GM12878 (cell line): ENCODE measurements at regions not wholly inside any gene's neighbourhood (a gene's known extent, or its start where the extent isn't known, plus 50 kb on each side); places are given as distances from the start of the nearest gene placed in this dataset.

Source experiments
- ATAC-seq: fragments of 200-7000 bp; cut with Tn5 transposase; 3 replicates; pipeline ENCODE4 v1.9.1; 2020; ENCODE audit warnings: mild to moderate bottlenecking, moderate library complexity
- BruUV-seq: library from RNA; stranded (reverse); fragments of 400-500 nt; replicated peaks from 2 replicates; lab custom pipeline; 2021; lab: Mats Ljungman, UMichigan
- CTCF ChIA-PET: fragments of 300-600 bp; sonication (Branson Sonifier 250); formaldehyde crosslinking; extraction: SDS; loops from one replicate; lab custom pipeline; 2021; ENCODE audit warnings: inconsistent platforms; lab: Yijun Ruan, JAX
- POLR2A ChIA-PET: fragments of 350-600 bp; formaldehyde crosslinking; extraction: SDS; loops from one replicate; lab custom pipeline; 2021; ENCODE audit warnings: inconsistent platforms; lab: Charles Lee
- RAD21 ChIA-PET: fragments of 300-600 bp; sonication (Branson Sonifier 250); formaldehyde crosslinking; loops from one replicate; lab custom pipeline; 2023; ENCODE audit warnings: antibody characterized with exemption; ENCODE audit not compliant: unreplicated experiment; lab: Charles Lee
- SMC1A ChIA-PET: fragments of 300-600 bp; sonication (Branson Sonifier 250); formaldehyde crosslinking; loops from one replicate; lab custom pipeline; 2023; ENCODE audit not compliant: unreplicated experiment, uncharacterized antibody; lab: Charles Lee
- DNase-seq: peaks from one replicate; pipeline ENCODE4 v3.0.0-alpha.2; 2011; ENCODE audit warnings: low read depth, low spot score
- FAIRE-seq: peaks from 3 replicates; lab custom pipeline; 2011; peaks lifted over from hg19 to GRCh38; lab: Jason Lieb, UNC
- H2AFZ ChIP-seq: 2 replicates; pipeline ENCODE4 v1.6.0; 2011; ENCODE audit warnings: low read depth, low read length, control low read depth; ENCODE audit not compliant: control insufficient read depth
- H3K27ac ChIP-seq: 2 replicates; pipeline ENCODE4 v1.5.1; 2011; ENCODE audit warnings: control low read depth; ENCODE audit not compliant: control insufficient read depth, insufficient read depth
- H3K27me3 ChIP-seq, 2 experiments: replicated peaks in 1 of 2; 2 replicates each; pipeline versions ENCODE4 v1.6.0 to v1.6.1; 2011; ENCODE audit warnings: low read length in 1 of 2; ENCODE audit not compliant: control insufficient read depth in 2 of 2, insufficient read depth in 2 of 2
- H3K36me3 ChIP-seq, 2 experiments: 2 replicates each; pipeline ENCODE4 v1.5.1; 2011; ENCODE audit warnings: low read length in 1 of 2; ENCODE audit not compliant: control insufficient read depth in 2 of 2, insufficient read depth in 2 of 2
- H3K4me1 ChIP-seq: 2 replicates; pipeline ENCODE4 v1.6.1; 2011; ENCODE audit warnings: mild to moderate bottlenecking, low read length, moderate library complexity, mixed read lengths; ENCODE audit not compliant: control insufficient read depth, insufficient read depth
- H3K4me2 ChIP-seq: 2 replicates; pipeline ENCODE4 v1.6.0; 2011; ENCODE audit warnings: control low read depth; ENCODE audit not compliant: control insufficient read depth, insufficient read depth
- H3K4me3 ChIP-seq: fragments of 200-600 bp; sonication (generic); 2 replicates; pipeline ENCODE4 v1.5.1; 2016
- H3K79me2 ChIP-seq: 2 replicates; pipeline ENCODE4 v1.6.0; 2011; ENCODE audit warnings: low read length; ENCODE audit not compliant: control insufficient read depth, insufficient read depth
- H3K9ac ChIP-seq: 2 replicates; pipeline ENCODE4 v1.8.0; 2011; ENCODE audit warnings: low read length, control low read depth, mixed read lengths; ENCODE audit not compliant: control insufficient read depth, insufficient read depth
- H3K9me3 ChIP-seq: replicated peaks from 3 replicates; pipeline ENCODE4 v1.5.1; 2011; ENCODE audit warnings: mild to moderate bottlenecking, low read length; ENCODE audit not compliant: control insufficient read depth, insufficient read depth
- H4K20me1 ChIP-seq: 2 replicates; pipeline ENCODE4 v1.6.0; 2011; ENCODE audit not compliant: control insufficient read depth, insufficient read depth
- BCL11A ChIP-seq: IDR thresholded peaks from 2 replicates; pipeline ENCODE4 v1.6.1; 2011; ENCODE audit warnings: low read depth, low read length
- BMI1 ChIP-seq: fragments of 450-650 bp; IDR thresholded peaks from 2 replicates; pipeline ENCODE4 v1.6.1; 2016; ENCODE audit warnings: mild to moderate bottlenecking, moderate library complexity, borderline replicate concordance
- CHD1 ChIP-seq: IDR thresholded peaks from 2 replicates; pipeline ENCODE4 v1.6.1; 2012; ENCODE audit warnings: low read depth, low read length, improper control_type of control experiment
- CREM ChIP-seq: IDR thresholded peaks from 2 replicates; pipeline ENCODE4 v1.6.1; 2014; ENCODE audit warnings: antibody characterized with exemption, low read depth
- ETV6 ChIP-seq, 2 experiments: fragments of 450-650 bp in 1 of 2; IDR thresholded peaks in 1 of 2; conservative IDR thresholded peaks in 1 of 2; 2 replicates each; pipeline ENCODE4 v1.6.1; 2014; ENCODE audit warnings: antibody characterized with exemption in 1 of 2, borderline replicate concordance in 1 of 2, low read depth in 1 of 2, mild to moderate bottlenecking in 1 of 2, moderate library complexity in 1 of 2
- FOXM1 ChIP-seq: IDR thresholded peaks from 2 replicates; pipeline ENCODE4 v1.6.1; 2012; ENCODE audit warnings: low read depth, mild to moderate bottlenecking, inconsistent platforms, low read length, moderate library complexity
- GABPA ChIP-seq: IDR thresholded peaks from 2 replicates; pipeline ENCODE4 v1.6.1; 2014; ENCODE audit warnings: antibody characterized with exemption, low read depth, mild to moderate bottlenecking, inconsistent platforms
- GATAD2B ChIP-seq: fragments of 450-650 bp; conservative IDR thresholded peaks from 2 replicates; pipeline ENCODE4 v1.6.1; 2017; ENCODE audit warnings: low read depth, mild to moderate bottlenecking, moderate library complexity
- MYB ChIP-seq: fragments of 150-350 bp; IDR thresholded peaks from 2 replicates; pipeline ENCODE4 v1.6.1; 2014; ENCODE audit warnings: mild to moderate bottlenecking, low read depth, low read length, borderline replicate concordance
- NFIC ChIP-seq: IDR thresholded peaks from 2 replicates; pipeline ENCODE4 v1.6.1; 2012; ENCODE audit warnings: low read depth, mild to moderate bottlenecking, inconsistent platforms, low read length, moderate library complexity
- NR2F1 ChIP-seq: fragments of 450-650 bp; conservative IDR thresholded peaks from 2 replicates; pipeline ENCODE4 v1.6.1; 2017; ENCODE audit warnings: mild to moderate bottlenecking
- POLR2A ChIP-seq: IDR thresholded peaks from 2 replicates; pipeline ENCODE4 v1.6.1; 2011; ENCODE audit warnings: low read depth, mild to moderate bottlenecking, low read length
- RAD21 ChIP-seq: IDR thresholded peaks from 2 replicates; pipeline ENCODE4 v1.6.1; 2011; ENCODE audit warnings: mild to moderate bottlenecking, low read depth, low read length, moderate library complexity; ENCODE audit not compliant: insufficient read depth
- RUNX3 ChIP-seq: IDR thresholded peaks from 2 replicates; pipeline ENCODE4 v1.6.1; 2012; ENCODE audit warnings: low read length, inconsistent platforms
- SMAD5 ChIP-seq: IDR thresholded peaks from 2 replicates; pipeline ENCODE4 v1.6.1; 2016; ENCODE audit warnings: antibody characterized with exemption, low read depth
- SMARCA5 ChIP-seq: fragments of 450-650 bp; IDR thresholded peaks from 2 replicates; pipeline ENCODE4 v1.6.1; 2017; ENCODE audit warnings: mild to moderate bottlenecking
- WGBS: methylation state at CpG from one replicate; pipeline ENCODE4 v1.1.6; 2016; ENCODE audit warnings: low lambda C conversion rate; ENCODE audit not compliant: insufficient replicate concordance, insufficient coverage; ENCODE audit errors: missing lambda C conversion rate; 5-methylcytosine and 5-hydroxymethylcytosine counted together
- in situ Hi-C: fragments of 300-500 bp; cut with MboI; formaldehyde crosslinking; loops from 9 replicates; pipeline ENCODE4 v1.14.3; 2018; ENCODE audit warnings: mixed read lengths
- intact Hi-C: fragments of 100-400 bp; cut with micrococcal nuclease; formaldehyde crosslinking; loops from one replicate; pipeline ENCODE4 v1.14.2; 2022; ENCODE audit not compliant: unreplicated experiment
- TF ChIP-seq, protein P1 (sequence below): IDR thresholded peaks from 2 replicates; pipeline ENCODE4 v1.6.1; 2012; ENCODE audit warnings: improper control_type of control experiment, low read depth, low read length; ENCODE audit not compliant: insufficient replicate concordance
- TF ChIP-seq, protein P2 (sequence below): fragments of 450-650 bp; IDR thresholded peaks from 2 replicates; pipeline ENCODE4 v1.6.1; 2014; ENCODE audit warnings: mild to moderate bottlenecking
- TF ChIP-seq, protein P3 (sequence below), 3 experiments: IDR thresholded peaks in 2 of 3; conservative IDR thresholded peaks in 1 of 3; 2 replicates each; pipeline ENCODE4 v1.5.1; 2011; ENCODE audit warnings: low read depth in 3 of 3, low read length in 3 of 3, mild to moderate bottlenecking in 3 of 3, control low read depth in 2 of 3, moderate library complexity in 2 of 3, inconsistent platforms in 1 of 3, mixed read lengths in 1 of 3; ENCODE audit not compliant: control insufficient read depth in 2 of 3, insufficient read depth in 1 of 3; ENCODE audit errors: extremely low read depth in 1 of 3

DNA sequence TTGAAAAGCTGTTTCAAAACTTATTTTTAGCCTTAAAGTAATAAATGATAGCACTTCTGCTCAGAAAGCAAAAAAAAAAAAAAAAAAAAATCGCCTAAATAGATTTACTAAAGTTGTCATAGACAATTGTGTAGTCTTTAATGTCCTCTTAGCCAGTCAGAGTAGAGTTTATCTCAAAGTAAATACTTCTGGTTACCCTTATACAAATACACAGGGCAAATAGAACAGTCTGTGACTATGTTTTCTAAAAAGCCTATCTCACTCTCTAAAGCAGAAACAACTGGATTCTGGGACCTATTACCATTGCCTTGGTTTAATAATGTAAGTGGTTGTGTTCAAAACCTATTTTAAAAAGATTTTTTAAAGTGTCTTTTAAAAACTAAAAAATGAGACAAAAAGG lies 156.2 kb upstream of the THSD7A start (continued):
- TF ChIP-seq, protein P1, sequence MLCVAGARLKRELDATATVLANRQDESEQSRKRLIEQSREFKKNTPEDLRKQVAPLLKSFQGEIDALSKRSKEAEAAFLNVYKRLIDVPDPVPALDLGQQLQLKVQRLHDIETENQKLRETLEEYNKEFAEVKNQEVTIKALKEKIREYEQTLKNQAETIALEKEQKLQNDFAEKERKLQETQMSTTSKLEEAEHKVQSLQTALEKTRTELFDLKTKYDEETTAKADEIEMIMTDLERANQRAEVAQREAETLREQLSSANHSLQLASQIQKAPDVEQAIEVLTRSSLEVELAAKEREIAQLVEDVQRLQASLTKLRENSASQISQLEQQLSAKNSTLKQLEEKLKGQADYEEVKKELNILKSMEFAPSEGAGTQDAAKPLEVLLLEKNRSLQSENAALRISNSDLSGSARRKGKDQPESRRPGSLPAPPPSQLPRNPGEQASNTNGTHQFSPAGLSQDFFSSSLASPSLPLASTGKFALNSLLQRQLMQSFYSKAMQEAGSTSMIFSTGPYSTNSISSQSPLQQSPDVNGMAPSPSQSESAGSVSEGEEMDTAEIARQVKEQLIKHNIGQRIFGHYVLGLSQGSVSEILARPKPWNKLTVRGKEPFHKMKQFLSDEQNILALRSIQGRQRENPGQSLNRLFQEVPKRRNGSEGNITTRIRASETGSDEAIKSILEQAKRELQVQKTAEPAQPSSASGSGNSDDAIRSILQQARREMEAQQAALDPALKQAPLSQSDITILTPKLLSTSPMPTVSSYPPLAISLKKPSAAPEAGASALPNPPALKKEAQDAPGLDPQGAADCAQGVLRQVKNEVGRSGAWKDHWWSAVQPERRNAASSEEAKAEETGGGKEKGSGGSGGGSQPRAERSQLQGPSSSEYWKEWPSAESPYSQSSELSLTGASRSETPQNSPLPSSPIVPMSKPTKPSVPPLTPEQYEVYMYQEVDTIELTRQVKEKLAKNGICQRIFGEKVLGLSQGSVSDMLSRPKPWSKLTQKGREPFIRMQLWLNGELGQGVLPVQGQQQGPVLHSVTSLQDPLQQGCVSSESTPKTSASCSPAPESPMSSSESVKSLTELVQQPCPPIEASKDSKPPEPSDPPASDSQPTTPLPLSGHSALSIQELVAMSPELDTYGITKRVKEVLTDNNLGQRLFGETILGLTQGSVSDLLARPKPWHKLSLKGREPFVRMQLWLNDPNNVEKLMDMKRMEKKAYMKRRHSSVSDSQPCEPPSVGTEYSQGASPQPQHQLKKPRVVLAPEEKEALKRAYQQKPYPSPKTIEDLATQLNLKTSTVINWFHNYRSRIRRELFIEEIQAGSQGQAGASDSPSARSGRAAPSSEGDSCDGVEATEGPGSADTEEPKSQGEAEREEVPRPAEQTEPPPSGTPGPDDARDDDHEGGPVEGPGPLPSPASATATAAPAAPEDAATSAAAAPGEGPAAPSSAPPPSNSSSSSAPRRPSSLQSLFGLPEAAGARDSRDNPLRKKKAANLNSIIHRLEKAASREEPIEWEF: no peak
- TF ChIP-seq ETV6 (conservative IDR thresholded peaks at IDR 0.05 in 1 of 2, IDR thresholded peaks at IDR 0.05 in 1 of 2; ENCODE audit: borderline replicate concordance in 1 of 2, low read depth in 1 of 2): no peak
- no peak for TF ChIP-seq RAD21
- no peak for TF ChIP-seq GATAD2B
- no peak for TF ChIP-seq GABPA

DNA sequence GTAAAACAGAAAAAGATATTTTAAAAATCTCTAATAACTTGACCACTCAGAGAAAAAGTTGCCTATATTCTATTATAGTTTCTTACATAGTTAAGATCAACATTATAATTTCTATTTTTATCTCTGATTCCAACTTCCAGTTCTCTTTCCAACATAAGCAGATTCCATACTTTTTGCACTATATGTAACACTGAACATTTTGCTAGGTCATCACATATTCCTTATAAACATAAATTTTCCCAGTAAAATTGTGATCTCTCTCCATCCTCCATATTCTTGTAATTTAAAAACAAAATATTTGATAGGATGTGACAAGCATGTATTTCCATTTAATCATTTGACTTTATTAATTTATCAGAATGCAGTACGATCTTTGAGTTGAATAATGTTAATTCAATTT lies 170.4 kb upstream of the THSD7A start:
- no TSS peak for BruUV-seq
- Histone ChIP-seq H3K79me2 (no peaks in the 10 kb centered on the region), H3K36me3 (no peaks in the 10 kb centered on the region), H3K27ac (no peak overlapping the region), H3K4me3 (no peak overlapping the region), H4K20me1 (no peaks in the 10 kb centered on the region), H2AFZ (no peak overlapping the region), H3K9ac (no peak overlapping the region), H3K27me3 (no peaks in the 10 kb centered on the region), H3K4me1 (no peaks in the 10 kb centered on the region), H3K9me3 (no peaks in the 10 kb centered on the region), H3K4me2 (no peak overlapping the region)
- intact Hi-C loops (no loop called here), in situ Hi-C loops (no loop called here)
- 100% methylated on average over 1 of the region's 1 CpG for whole genome bisulfite sequencing
- RAD21 ChIA-PET: no interaction called here
- FAIRE-seq (no peak), DNase-seq (no peak), ATAC-seq (no peak)
- POLR2A ChIA-PET: no interaction called here
- CTCF ChIA-PET: no interaction called here
- SMC1A ChIA-PET: no interaction called here
- TF ChIP-seq BCL11A (no peak), FOXM1 (no peak), NR2F1 (no peak), CREM (no peak), MYB (no peak), SMAD5 (no peak), BMI1 (no peak), NFIC (no peak), CHD1 (no peak), POLR2A (no peak), SMARCA5 (no peak), RUNX3 (no peak)
- TF ChIP-seq, protein P2, sequence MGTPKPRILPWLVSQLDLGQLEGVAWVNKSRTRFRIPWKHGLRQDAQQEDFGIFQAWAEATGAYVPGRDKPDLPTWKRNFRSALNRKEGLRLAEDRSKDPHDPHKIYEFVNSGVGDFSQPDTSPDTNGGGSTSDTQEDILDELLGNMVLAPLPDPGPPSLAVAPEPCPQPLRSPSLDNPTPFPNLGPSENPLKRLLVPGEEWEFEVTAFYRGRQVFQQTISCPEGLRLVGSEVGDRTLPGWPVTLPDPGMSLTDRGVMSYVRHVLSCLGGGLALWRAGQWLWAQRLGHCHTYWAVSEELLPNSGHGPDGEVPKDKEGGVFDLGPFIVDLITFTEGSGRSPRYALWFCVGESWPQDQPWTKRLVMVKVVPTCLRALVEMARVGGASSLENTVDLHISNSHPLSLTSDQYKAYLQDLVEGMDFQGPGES: no peak
- TF ChIP-seq, protein P3, sequence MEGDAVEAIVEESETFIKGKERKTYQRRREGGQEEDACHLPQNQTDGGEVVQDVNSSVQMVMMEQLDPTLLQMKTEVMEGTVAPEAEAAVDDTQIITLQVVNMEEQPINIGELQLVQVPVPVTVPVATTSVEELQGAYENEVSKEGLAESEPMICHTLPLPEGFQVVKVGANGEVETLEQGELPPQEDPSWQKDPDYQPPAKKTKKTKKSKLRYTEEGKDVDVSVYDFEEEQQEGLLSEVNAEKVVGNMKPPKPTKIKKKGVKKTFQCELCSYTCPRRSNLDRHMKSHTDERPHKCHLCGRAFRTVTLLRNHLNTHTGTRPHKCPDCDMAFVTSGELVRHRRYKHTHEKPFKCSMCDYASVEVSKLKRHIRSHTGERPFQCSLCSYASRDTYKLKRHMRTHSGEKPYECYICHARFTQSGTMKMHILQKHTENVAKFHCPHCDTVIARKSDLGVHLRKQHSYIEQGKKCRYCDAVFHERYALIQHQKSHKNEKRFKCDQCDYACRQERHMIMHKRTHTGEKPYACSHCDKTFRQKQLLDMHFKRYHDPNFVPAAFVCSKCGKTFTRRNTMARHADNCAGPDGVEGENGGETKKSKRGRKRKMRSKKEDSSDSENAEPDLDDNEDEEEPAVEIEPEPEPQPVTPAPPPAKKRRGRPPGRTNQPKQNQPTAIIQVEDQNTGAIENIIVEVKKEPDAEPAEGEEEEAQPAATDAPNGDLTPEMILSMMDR (IDR thresholded peaks at IDR 0.05 in 2 of 3, conservative IDR thresholded peaks at IDR 0.05 in 1 of 3; ENCODE audit: control insufficient read depth in 2 of 3, extremely low read depth in 1 of 3, insufficient read depth in 1 of 3, low read depth in 3 of 3, low read length in 3 of 3): no peak
